ENCODE measurements at regions not wholly inside any gene's neighbourhood (a gene's known extent, or its start where the extent isn't known, plus 50 kb on each side); places are given as distances from the start of the nearest gene placed in this dataset.

DNA sequence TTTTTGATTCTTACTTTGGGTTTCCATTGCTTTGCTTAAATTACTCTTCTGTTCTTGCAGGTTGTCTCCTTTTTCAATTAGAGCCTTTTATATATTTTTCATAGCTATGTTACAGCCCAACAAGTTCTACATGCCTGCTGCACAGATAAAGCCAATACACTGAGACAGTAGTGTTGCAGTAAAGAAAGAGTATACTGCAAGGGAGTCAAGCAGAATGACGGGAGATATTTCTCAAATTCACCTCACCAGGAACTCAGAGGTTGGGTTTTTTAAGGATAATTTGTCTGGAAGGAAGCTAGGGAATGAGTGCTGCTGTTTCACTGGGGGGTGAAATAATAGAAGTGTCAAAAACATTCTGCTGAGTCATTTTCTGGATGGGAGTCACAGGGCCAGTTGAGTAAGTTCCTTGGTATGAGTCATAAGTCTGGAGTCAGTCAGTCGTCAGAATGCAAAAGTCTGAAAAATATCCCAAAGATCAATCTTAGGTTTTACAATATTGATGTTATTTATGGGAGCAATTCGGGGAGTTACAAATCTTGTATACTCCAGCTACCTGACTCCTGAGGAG lies 193.0 kb upstream of the RGPD4 start (continued):
- TF ChIP-seq, protein P1, sequence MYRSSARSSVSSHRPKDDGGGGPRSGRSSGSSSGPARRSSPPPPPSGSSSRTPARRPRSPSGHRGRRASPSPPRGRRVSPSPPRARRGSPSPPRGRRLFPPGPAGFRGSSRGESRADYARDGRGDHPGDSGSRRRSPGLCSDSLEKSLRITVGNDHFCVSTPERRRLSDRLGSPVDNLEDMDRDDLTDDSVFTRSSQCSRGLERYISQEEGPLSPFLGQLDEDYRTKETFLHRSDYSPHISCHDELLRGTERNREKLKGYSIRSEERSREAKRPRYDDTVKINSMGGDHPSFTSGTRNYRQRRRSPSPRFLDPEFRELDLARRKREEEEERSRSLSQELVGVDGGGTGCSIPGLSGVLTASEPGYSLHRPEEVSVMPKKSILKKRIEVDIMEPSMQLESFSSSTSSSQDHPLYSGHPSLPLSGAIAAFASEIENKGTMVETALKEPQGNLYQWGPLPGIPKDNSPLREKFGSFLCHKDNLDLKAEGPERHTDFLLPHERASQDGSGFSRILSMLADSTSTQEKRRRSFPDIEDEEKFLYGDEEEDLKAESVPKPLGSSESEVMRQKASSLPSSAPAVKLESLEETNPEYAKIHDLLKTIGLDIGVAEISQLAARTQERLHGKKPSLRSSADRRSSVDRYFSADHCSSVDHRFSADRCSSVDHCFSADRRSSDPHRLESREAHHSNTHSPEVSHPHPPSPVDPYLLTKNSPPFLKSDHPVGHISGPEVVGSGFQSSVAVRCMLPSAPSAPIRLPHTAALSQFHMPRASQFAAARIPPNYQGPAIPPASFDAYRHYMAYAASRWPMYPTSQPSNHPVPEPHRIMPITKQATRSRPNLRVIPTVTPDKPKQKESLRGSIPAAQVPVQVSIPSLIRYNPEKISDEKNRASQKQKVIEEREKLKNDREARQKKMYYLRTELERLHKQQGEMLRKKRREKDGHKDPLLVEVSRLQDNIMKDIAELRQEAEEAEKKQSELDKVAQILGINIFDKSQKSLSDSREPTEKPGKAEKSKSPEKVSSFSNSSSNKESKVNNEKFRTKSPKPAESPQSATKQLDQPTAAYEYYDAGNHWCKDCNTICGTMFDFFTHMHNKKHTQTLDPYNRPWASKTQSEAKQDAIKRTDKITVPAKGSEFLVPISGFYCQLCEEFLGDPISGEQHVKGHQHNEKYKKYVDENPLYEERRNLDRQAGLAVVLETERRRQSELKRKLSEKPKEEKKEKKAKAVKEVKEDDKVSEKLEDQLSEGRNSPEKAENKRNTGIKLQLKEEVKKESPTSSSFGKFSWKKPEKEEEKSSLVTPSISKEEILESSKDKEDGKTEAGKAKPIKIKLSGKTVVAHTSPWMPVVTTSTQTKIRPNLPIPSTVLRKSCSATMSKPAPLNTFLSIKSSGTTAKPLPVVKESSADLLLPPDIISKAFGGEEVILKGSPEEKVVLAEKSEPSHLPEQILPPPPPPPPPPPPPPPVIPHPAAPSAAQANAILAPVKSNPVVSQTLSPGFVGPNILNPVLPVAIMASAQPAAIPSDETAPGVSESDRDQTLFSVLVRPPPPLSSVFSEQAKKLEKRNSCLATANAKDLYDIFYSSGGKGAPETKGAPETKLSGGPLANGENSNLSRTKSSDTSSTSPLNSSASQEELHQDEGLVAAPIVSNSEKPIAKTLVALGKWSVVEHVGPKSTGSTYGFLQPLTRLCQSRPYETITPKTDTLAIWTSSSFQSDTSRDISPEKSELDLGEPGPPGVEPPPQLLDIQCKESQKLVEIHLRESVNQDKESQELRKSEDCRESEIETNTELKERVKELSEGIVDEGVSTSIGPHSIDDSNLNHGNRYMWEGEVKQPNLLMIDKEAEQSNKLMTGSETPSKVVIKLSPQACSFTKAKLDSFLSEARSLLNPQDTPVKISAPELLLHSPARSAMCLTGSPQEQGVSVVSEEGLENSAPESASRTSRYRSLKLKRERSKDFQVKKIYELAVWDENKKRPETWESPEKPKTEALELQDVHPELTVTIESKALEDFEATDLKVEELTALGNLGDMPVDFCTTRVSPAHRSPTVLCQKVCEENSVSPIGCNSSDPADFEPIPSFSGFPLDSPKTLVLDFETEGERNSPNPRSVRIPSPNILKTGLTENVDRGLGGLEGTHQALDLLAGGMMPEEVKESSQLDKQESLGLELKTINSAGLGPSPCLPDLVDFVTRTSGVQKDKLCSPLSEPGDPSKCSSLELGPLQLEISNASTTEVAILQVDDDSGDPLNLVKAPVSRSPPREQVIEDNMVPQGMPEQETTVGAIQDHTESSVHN (IDR thresholded peaks at IDR 0.05; ENCODE audit: borderline replicate concordance in 1 of 2, low read depth in 1 of 2): peak in 1 of 2 experiments; percentile 43; a peak in 1 of 4 replicates
- TF ChIP-seq RBBP5 (IDR thresholded peaks at IDR 0.05; ENCODE audit: borderline replicate concordance, insufficient read depth, low read length, poor library complexity, severe bottlenecking) (no peak), ETV6 (IDR thresholded peaks at IDR 0.05; ENCODE audit: borderline replicate concordance in 1 of 2, low read depth in 2 of 2, low read length in 1 of 2) (no peak), ETV6 (CRISPR knock-in tag; IDR thresholded peaks at IDR 0.05; ENCODE audit: borderline replicate concordance) (no peak), KHSRP (IDR thresholded peaks at IDR 0.05) (no peak), HSF4 (CRISPR knock-in tag; IDR thresholded peaks at IDR 0.05; ENCODE audit: borderline replicate concordance) (no peak), EHMT2 (IDR thresholded peaks at IDR 0.05) (peak; percentile 76), NFXL1 (CRISPR knock-in tag; IDR thresholded peaks at IDR 0.05) (no peak), ZNF316 (IDR thresholded peaks at IDR 0.05) (peak; percentile 91), CBX5 (IDR thresholded peaks at IDR 0.05; ENCODE audit: borderline replicate concordance, low read depth) (peak; percentile 81; the same call in 1 of the 2 replicates), ELF1 (tag; IDR thresholded peaks at IDR 0.05) (no peak), MAFG (tag; conservative IDR thresholded peaks at IDR 0.05) (peak; percentile 91), CBX2 (IDR thresholded peaks at IDR 0.05; ENCODE audit: insufficient read depth, low read length, poor library complexity, severe bottlenecking) (no peak), MAFK (IDR thresholded peaks at IDR 0.05; ENCODE audit: low read length) (peak; percentile 79; the same call in 1 of the 2 replicates), SIN3B (IDR thresholded peaks at IDR 0.05; ENCODE audit: low read depth) (no peak), MEIS2 (IDR thresholded peaks at IDR 0.05; ENCODE audit: partially characterized antibody) (no peak), ZFP1 (CRISPR knock-in tag; IDR thresholded peaks at IDR 0.05) (no peak)
- TF ChIP-seq, protein P2, sequence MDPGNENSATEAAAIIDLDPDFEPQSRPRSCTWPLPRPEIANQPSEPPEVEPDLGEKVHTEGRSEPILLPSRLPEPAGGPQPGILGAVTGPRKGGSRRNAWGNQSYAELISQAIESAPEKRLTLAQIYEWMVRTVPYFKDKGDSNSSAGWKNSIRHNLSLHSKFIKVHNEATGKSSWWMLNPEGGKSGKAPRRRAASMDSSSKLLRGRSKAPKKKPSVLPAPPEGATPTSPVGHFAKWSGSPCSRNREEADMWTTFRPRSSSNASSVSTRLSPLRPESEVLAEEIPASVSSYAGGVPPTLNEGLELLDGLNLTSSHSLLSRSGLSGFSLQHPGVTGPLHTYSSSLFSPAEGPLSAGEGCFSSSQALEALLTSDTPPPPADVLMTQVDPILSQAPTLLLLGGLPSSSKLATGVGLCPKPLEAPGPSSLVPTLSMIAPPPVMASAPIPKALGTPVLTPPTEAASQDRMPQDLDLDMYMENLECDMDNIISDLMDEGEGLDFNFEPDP (CRISPR knock-in tag; IDR thresholded peaks at IDR 0.05): no peak

All from K562 (cell line).